C4-2B (cell line): ENCODE measurements at regions not wholly inside any gene's neighbourhood (a gene's known extent, or its start where the extent isn't known, plus 50 kb on each side); places are given as distances from the start of the nearest gene placed in this dataset.
"Not testable (repeated sequence)": the region's sequence is repeated elsewhere in the genome, so short reads cannot be mapped to it uniquely, and the experiment has no call there.

Source experiments
- H3K27ac ChIP-seq: fragments of 450-650 bp; 2 replicates; pipeline ENCODE4 v1.5.1; 2017
- CTCF ChIP-seq: fragments of 450-650 bp; conservative IDR thresholded peaks from 2 replicates; pipeline ENCODE4 v1.5.1; 2017; ENCODE audit warnings: mild to moderate bottlenecking
- ZFX ChIP-seq: fragments of 450-650 bp; IDR thresholded peaks from 2 replicates; pipeline ENCODE4 v1.6.1; 2017

DNA sequence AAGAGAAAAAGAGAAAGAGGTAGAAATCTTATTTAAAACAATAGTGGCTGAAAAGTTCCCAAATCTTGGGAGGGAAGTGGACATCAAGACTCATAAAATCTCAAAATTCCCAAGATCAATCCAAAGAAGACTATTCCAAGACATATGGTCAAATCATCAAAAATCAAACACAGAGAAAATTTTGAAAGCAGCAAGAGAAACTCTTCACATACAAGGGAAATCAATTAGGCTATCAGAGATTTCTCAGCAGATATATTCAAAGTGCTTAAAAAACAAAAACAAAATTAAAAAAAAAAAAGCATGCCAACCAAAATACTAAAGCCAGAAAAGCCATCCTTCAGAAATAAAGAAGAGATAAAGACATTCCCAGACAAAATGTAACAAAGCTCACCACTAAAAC is 52.6 kb upstream of the RALGPS2 start:
- no peak for TF ChIP-seq ZFX
- no peak for TF ChIP-seq CTCF
- H3K27ac ChIP-seq: no peak overlapping the region

- H3K27ac ChIP-seq: not testable (repeated sequence)
Observed at GRCh38 chr1:178674559-178674958, 50.5 kb upstream of the RALGPS2 start.
